HCT116 (cell line): ENCODE measurements at regions not wholly inside any gene's neighbourhood (a gene's known extent, or its start where the extent isn't known, plus 50 kb on each side); places are given as distances from the start of the nearest gene placed in this dataset.
"Not testable (repeated sequence)": the region's sequence is repeated elsewhere in the genome, so short reads cannot be mapped to it uniquely, and the experiment has no call there.

ENCODE experiments used
- ATAC-seq: fragments of 200-7000 bp; cut with Tn5 transposase; 2 replicates; pipeline ENCODE4 v1.9.1; 2020; ENCODE audit warnings: mild to moderate bottlenecking, moderate library complexity
- BruUV-seq: library from RNA; stranded (reverse); fragments of 400-500 nt; replicated peaks from 2 replicates; lab custom pipeline; 2021; lab: Mats Ljungman, UMichigan
- CTCF ChIA-PET: fragments of 300-600 bp; sonication (Branson Sonifier 250); formaldehyde crosslinking; loops from one replicate; lab custom pipeline; 2021; ENCODE audit warnings: antibody characterized with exemption; lab: Charles Lee
- POLR2A ChIA-PET: fragments of 300-600, 350-600 bp; sonication (Branson Sonifier 250); formaldehyde crosslinking; loops from one replicate; lab custom pipeline; 2021; ENCODE audit warnings: antibody characterized with exemption; lab: Charles Lee
- RAD21 ChIA-PET, 2 experiments: fragments of 300-600 bp; sonication (Branson Sonifier 250); formaldehyde crosslinking; loops; one replicate each; lab custom pipeline; 2023; ENCODE audit warnings: low total read pairs in 2 of 2; ENCODE audit not compliant: uncharacterized antibody in 2 of 2, unreplicated experiment in 2 of 2, low non-redundant PET in 1 of 2; lab: Charles Lee
- DNase-seq: peaks from one replicate; pipeline ENCODE4 v3.0.0-alpha.2; 2010; ENCODE audit warnings: low read depth, low spot score
- H2AFZ ChIP-seq: fragments of 200-600 bp; shearing (Covaris generic), sonication (generic); 2 replicates; pipeline ENCODE4 v1.6.1; 2017; ENCODE audit warnings: low read depth, mixed run types, mixed read lengths, antibody characterized with exemption, low read length; ENCODE audit not compliant: poor library complexity, severe bottlenecking
- H3K27ac ChIP-seq: 2 replicates; pipeline ENCODE4 v1.5.1; 2012; ENCODE audit warnings: low read depth, low read length
- H3K27me3 ChIP-seq: fragments of 200-600 bp; sonication (generic); 2 replicates; pipeline ENCODE4 v1.6.1; 2016; ENCODE audit warnings: mixed run types, low read length, mixed read lengths; ENCODE audit not compliant: insufficient read depth
- H3K36me3 ChIP-seq, 2 experiments: fragments of 200-500 bp in 1 of 2; fragments of 200-600 bp in 1 of 2; sonication (Bioruptor generic) in 1 of 2; sonication (generic) in 1 of 2; 2 replicates each; pipeline versions ENCODE4 v1.5.1 to v1.6.1; 2014 to 2016; ENCODE audit warnings: low read length in 2 of 2, inconsistent platforms in 1 of 2, mixed read lengths in 1 of 2, mixed run types in 1 of 2; ENCODE audit not compliant: insufficient read depth in 2 of 2, control insufficient read depth in 1 of 2
- H3K4me1 ChIP-seq, 2 experiments: fragments of 200-600 bp in 1 of 2; sonication (generic) in 1 of 2; 2 replicates each; pipeline versions ENCODE4 v1.5.1 to v1.6.1; 2012 to 2017; ENCODE audit warnings: low read length in 2 of 2, inconsistent platforms in 1 of 2, mild to moderate bottlenecking in 1 of 2, mixed read lengths in 1 of 2, mixed run types in 1 of 2, moderate library complexity in 1 of 2; ENCODE audit not compliant: insufficient read depth in 2 of 2, control insufficient read depth in 1 of 2
- H3K4me2 ChIP-seq: fragments of 200-600 bp; sonication (generic); 2 replicates; pipeline ENCODE4 v1.6.1; 2017; ENCODE audit warnings: mixed run types, low read length, mixed read lengths
- H3K4me3 ChIP-seq, 2 experiments: fragments of 200-600 bp in 1 of 2; sonication (generic) in 1 of 2; replicated peaks in 1 of 2; 2 replicates each; pipeline ENCODE4 v1.5.1; 2011 to 2016; ENCODE audit warnings: low read length in 2 of 2, control low read depth in 1 of 2, low read depth in 1 of 2, mild to moderate bottlenecking in 1 of 2, mixed read lengths in 1 of 2, mixed run types in 1 of 2
- H3K79me2 ChIP-seq: fragments of 200-600 bp; sonication (generic); 2 replicates; pipeline ENCODE4 v1.6.1; 2017; ENCODE audit warnings: mild to moderate bottlenecking, mixed run types, low read length, moderate library complexity, mixed read lengths; ENCODE audit not compliant: insufficient read depth
- H3K9ac ChIP-seq: fragments of 200-600 bp; sonication (generic); 2 replicates; pipeline ENCODE4 v1.6.1; 2016; ENCODE audit warnings: low read length, mixed read lengths
- H3K9me2 ChIP-seq: fragments of 200-600 bp; sonication (generic), shearing (Covaris generic); 2 replicates; pipeline ENCODE4 v1.6.1; 2017; ENCODE audit warnings: mixed run types, mild to moderate bottlenecking, moderate library complexity; ENCODE audit not compliant: insufficient read depth
- H3K9me3 ChIP-seq, 2 experiments: fragments of 200-500 bp in 1 of 2; fragments of 200-600 bp in 1 of 2; sonication (Bioruptor generic) in 1 of 2; sonication (generic) in 1 of 2; 2 replicates each; pipeline ENCODE4 v1.6.1; 2014 to 2017; ENCODE audit warnings: low read length in 2 of 2, mixed read lengths in 2 of 2, inconsistent platforms in 1 of 2, low read depth in 1 of 2, mild to moderate bottlenecking in 1 of 2, mixed run types in 1 of 2, moderate library complexity in 1 of 2; ENCODE audit not compliant: control insufficient read depth in 1 of 2, insufficient read depth in 1 of 2
- H4K20me1 ChIP-seq: fragments of 200-600 bp; sonication (generic), shearing (Covaris generic); 2 replicates; pipeline ENCODE4 v1.6.1; 2017; ENCODE audit warnings: mixed run types, mild to moderate bottlenecking, moderate library complexity; ENCODE audit not compliant: insufficient read depth
- EGR1 ChIP-seq: IDR thresholded peaks from 2 replicates; pipeline ENCODE4 v1.6.1; 2012; ENCODE audit warnings: low read depth
- EZH2 ChIP-seq: fragments of 200-600 bp; sonication (generic); IDR thresholded peaks from 2 replicates; pipeline ENCODE4 v1.6.1; 2017; ENCODE audit warnings: antibody characterized with exemption, mixed run types
- MAX ChIP-seq: IDR thresholded peaks from 2 replicates; pipeline ENCODE4 v1.6.1; 2012
- POLR2AphosphoS5 ChIP-seq: IDR thresholded peaks from 2 replicates; pipeline ENCODE4 v1.6.1; 2011; ENCODE audit warnings: mild to moderate bottlenecking, low read depth, low read length, moderate library complexity
- RAD21 ChIP-seq: IDR thresholded peaks from 2 replicates; pipeline ENCODE4 v1.6.1; 2012; ENCODE audit warnings: low read depth, mild to moderate bottlenecking
- TCF7L2 ChIP-seq: IDR thresholded peaks from 2 replicates; pipeline ENCODE4 v1.7.0; 2011; ENCODE audit warnings: borderline replicate concordance, inconsistent platforms; ENCODE audit not compliant: insufficient read depth, insufficient read length; ENCODE audit errors: extremely low read depth
- ZFX ChIP-seq: fragments of 450-650 bp; IDR thresholded peaks from 2 replicates; pipeline ENCODE4 v1.6.1; 2017
- intact Hi-C: fragments of 100-400 bp; cut with micrococcal nuclease; formaldehyde crosslinking; loops from 2 replicates; pipeline ENCODE4 v1.10.0; 2022
- TF ChIP-seq, protein P1 (sequence below): IDR thresholded peaks from 2 replicates; pipeline ENCODE4 v1.6.1; 2012

DNA sequence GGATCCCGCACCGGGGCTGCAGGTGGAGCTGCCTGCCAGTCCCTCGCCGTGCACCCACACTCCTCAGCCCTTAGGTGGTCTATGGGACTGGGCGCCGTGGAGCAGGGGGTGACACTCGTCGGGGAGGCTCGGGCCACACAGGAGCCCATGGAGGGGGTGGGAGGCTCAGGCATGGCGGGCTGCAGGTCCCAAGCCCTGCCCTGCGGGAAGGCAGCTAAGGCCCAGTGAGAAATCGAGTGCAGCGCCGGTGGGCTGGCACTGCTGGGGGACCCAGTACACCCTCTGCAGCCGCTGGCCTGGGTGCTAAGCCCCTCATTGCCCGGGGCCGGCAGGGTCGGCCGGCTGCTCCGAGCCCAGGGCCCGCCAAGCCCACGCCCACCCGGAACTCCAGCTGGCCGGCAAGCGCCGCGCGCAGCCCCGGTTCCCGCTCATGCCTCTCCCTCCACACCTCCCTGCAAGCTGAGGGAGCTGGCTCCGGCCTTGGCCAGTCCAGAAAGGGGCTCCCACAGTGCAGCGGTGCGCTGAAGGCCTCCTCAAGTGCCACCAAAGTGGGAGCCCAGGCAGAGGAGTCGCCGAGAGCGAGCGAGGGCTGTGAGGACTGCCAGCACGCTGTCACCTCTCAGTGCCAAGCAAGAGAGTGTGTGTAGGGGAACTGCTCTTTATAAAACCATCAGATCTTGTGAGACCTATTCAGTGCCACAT is 845.1 kb downstream of the CDH18 start:
- H3K4me3 ChIP-seq, DNase-seq, H3K79me2 ChIP-seq, ATAC-seq, H3K9ac ChIP-seq, POLR2A ChIA-PET, H3K27ac ChIP-seq, RAD21 ChIA-PET, H2AFZ ChIP-seq, intact Hi-C loops, H3K9me2 ChIP-seq, H4K20me1 ChIP-seq, BruUV-seq, H3K4me2 ChIP-seq, CTCF ChIA-PET, H3K9me3 ChIP-seq, H3K36me3 ChIP-seq, H3K27me3 ChIP-seq, H3K4me1 ChIP-seq: not testable (repeated sequence)

GRCh38 chr5:19143935-19144334 is 844.1 kb downstream of the CDH18 start:
- TF ChIP-seq, protein P1, sequence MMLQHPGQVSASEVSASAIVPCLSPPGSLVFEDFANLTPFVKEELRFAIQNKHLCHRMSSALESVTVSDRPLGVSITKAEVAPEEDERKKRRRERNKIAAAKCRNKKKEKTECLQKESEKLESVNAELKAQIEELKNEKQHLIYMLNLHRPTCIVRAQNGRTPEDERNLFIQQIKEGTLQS: no peak
- no peak for TF ChIP-seq MAX
- TF ChIP-seq POLR2AphosphoS5: no peak
- no peak for TF ChIP-seq EZH2
- no peak for TF ChIP-seq TCF7L2
- no peak for TF ChIP-seq EGR1
- no peak for TF ChIP-seq RAD21
- TF ChIP-seq ZFX: no peak
- intact Hi-C loops: no loop called here
- no peaks in the 10 kb centered on the region for H3K9me2 ChIP-seq
- CTCF ChIA-PET: no interaction called here
- no peak overlapping the region for H3K4me3 ChIP-seq
- RAD21 ChIA-PET: no interaction called here
- no peaks in the 10 kb centered on the region for H3K4me1 ChIP-seq
- H3K27me3 ChIP-seq: no peaks in the 10 kb centered on the region
- H4K20me1 ChIP-seq: no peaks in the 10 kb centered on the region
- no peaks in the 10 kb centered on the region for H3K79me2 ChIP-seq
- no peaks in the 10 kb centered on the region for H3K36me3 ChIP-seq
- no peak overlapping the region for H3K9ac ChIP-seq
- H2AFZ ChIP-seq: no peak overlapping the region
- H3K27ac ChIP-seq: no peak overlapping the region
- no peak for DNase-seq
- BruUV-seq: no TSS peak
- POLR2A ChIA-PET: no interaction called here
- no peak for ATAC-seq
- H3K9me3 ChIP-seq: peaks cover 6 to 8% of the 10 kb centered on the region in 2 experiments; a peak in 2 of 4 replicates
- no peak overlapping the region for H3K4me2 ChIP-seq
